Neural crest cell (in vitro differentiated cells): ENCODE measurements at regions not wholly inside any gene's neighbourhood (a gene's known extent, or its start where the extent isn't known, plus 50 kb on each side); places are given as distances from the start of the nearest gene placed in this dataset.

Experiments used
- DNase-seq: peaks from one replicate; pipeline ENCODE4 v3.0.0; 2021; ENCODE audit warnings: low read depth, mixed read lengths, low spot score
- H3K27ac Mint-ChIP-seq: one replicate; pipeline ENCODE4 v1.8.0; 2021; ENCODE audit warnings: mild to moderate bottlenecking, mixed read lengths; ENCODE audit not compliant: unreplicated experiment
- H3K27me3 Mint-ChIP-seq: 2 replicates; pipeline ENCODE4 v1.8.0; 2021; ENCODE audit warnings: low read depth, mild to moderate bottlenecking, mixed read lengths
- H3K36me3 Mint-ChIP-seq: 2 replicates; pipeline ENCODE4 v1.8.0; 2021; ENCODE audit warnings: low read depth, mild to moderate bottlenecking, mixed read lengths
- H3K4me1 Mint-ChIP-seq: 2 replicates; pipeline ENCODE4 v1.8.0; 2021; ENCODE audit warnings: mixed read lengths
- H3K4me3 Mint-ChIP-seq: one replicate; pipeline ENCODE4 v1.8.0; 2021; ENCODE audit warnings: mild to moderate bottlenecking, mixed read lengths
- H3K9me3 Mint-ChIP-seq: 2 replicates; pipeline ENCODE4 v1.8.0; 2021; ENCODE audit warnings: mixed read lengths
- CTCF ChIP-seq: fragments of 200-600 bp; sonication (generic); conservative IDR thresholded peaks from 2 replicates; pipeline ENCODE4 v1.5.0; 2021; ENCODE audit warnings: antibody characterized with exemption, mild to moderate bottlenecking

- H3K4me1 Mint-ChIP-seq, result peaks cover 6% of the 10 kb centered on the region
These were observed 109.0 kb upstream of the KLF6 start for GRCh38 chr10:3893901-3894563.

DNA sequence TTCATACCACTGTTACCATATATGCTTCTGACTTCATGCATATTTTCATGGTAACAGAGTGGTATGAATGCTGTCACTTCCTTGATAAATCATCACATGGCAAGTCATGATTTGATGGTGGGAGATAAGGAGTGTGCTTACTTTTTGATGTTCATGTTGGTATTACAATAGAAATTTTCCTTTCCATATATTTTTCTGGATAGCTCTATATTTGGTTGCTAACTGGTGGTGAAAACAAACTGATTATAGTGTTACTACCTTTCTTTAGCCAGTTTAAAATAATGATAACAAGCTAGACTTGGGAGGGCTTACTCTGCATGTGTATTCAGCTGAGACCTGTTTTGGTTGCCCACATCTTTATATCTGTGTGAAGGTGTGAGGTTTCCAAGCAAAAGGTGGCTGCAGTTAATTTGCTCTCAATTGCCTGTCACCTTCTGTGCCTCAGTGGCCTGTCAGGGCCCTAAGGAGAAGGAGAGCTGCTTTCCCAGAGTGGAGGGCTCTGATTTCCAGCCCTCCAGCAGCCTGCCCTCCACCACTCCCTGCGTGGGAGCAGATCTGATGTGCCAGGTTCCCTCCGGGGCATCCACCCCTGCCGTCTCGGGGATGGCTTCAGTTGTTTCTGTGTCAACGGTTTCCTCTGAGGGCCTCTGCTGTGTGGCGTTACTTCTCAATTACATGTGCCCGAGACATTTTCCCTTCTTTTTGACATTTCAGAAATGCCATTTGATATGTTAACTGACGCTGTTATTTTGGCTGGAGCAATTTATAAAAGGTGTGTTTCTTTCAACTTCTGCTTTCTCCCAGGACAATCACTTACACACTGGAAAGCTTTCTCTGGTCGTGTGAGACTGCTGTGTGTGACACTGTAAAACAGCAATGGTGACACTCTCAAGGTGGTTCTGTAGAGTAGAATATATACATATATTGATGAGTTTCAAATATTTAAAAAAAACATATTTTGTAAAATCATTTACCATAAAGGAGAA, 107.7 kb upstream of the KLF6 start:
- Mint-ChIP-seq H3K27ac (no peak overlapping the region), H3K36me3 (no peaks in the 10 kb centered on the region), H3K4me1 (peaks cover 10% of the 10 kb centered on the region), H3K4me3 (no peak overlapping the region), H3K27me3 (peaks cover 3% of the 10 kb centered on the region), H3K9me3 (no peaks in the 10 kb centered on the region)
- no peak for TF ChIP-seq CTCF
- DNase-seq, result no peak

More at GRCh38 chr10:3893901-3894563, 109.0 kb upstream of the KLF6 start:
- Mint-ChIP-seq H3K4me3 (no peak overlapping the region), H3K9me3 (no peaks in the 10 kb centered on the region), H3K36me3 (no peaks in the 10 kb centered on the region), H3K27me3 (peaks cover 3% of the 10 kb centered on the region), H3K27ac (no peak overlapping the region)
- TF ChIP-seq CTCF, result no peak
- no peak for DNase-seq

DNA sequence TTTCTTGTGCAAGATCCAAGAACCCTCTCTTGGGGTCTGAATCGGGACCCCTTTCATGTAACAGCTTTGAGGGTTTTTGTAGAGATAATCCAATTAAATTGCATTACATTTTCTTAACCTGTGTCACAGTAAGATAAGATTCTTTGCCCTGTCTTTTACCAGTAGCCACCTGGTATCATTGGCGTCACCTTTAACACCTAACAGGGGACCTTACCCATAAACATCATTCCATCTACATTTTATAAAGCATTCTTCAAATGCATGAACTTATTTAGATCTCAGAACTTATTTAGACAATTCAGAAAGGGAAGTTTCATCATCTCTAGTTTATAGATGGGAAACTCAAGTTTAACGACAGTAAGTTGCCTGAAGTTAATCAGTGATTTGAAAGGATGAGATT, 106.4 kb upstream of the KLF6 start:
- Mint-ChIP-seq H3K9me3 (no peaks in the 10 kb centered on the region), H3K36me3 (no peaks in the 10 kb centered on the region), H3K27ac (no peak overlapping the region), H3K4me1 (peaks cover 17% of the 10 kb centered on the region), H3K4me3 (no peak overlapping the region), H3K27me3 (peaks cover 3% of the 10 kb centered on the region)
- TF ChIP-seq CTCF, result no peak
- no peak for DNase-seq

DNA sequence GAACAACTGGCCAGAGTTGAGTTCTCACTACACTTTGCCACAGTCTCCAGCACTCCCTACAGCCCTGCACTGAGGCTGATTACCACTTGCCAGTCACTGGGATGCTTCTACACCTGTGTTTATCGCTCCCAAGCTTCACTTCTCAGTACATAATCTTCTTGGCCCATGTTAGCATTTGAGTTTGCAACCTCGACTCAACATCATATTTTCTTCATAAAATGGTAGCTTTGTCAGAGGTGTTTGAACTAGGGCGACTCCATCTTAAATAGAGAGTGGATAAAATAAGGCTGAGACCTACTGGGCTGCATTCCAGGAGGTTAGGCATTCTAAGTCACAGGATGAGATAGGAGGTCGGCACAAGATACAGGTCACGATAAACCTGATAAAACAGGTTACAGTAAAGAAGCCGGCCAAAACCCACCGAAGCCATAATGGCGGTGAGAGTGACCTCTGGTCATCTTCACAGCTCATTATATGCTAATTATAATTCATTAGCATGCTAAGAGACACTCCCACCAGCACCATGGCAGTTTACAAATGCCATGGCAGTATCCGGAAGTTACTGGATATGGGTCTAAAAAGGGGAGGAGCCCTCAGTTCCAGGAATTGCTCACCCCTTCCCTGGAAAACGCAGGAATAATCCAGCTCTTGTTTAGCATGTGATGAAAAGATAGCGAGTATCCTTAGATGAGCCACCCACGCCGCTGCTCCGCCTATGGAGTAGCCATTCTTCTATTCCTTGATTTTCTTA, 105.8 kb upstream of the KLF6 start:
- Mint-ChIP-seq H3K4me1 (peaks cover 20% of the 10 kb centered on the region), H3K27me3 (peaks cover 3% of the 10 kb centered on the region), H3K9me3 (no peaks in the 10 kb centered on the region), H3K27ac (no peak overlapping the region), H3K36me3 (no peaks in the 10 kb centered on the region), H3K4me3 (no peak overlapping the region)
- TF ChIP-seq CTCF, result no peak
- DNase-seq, result no peak

DNA sequence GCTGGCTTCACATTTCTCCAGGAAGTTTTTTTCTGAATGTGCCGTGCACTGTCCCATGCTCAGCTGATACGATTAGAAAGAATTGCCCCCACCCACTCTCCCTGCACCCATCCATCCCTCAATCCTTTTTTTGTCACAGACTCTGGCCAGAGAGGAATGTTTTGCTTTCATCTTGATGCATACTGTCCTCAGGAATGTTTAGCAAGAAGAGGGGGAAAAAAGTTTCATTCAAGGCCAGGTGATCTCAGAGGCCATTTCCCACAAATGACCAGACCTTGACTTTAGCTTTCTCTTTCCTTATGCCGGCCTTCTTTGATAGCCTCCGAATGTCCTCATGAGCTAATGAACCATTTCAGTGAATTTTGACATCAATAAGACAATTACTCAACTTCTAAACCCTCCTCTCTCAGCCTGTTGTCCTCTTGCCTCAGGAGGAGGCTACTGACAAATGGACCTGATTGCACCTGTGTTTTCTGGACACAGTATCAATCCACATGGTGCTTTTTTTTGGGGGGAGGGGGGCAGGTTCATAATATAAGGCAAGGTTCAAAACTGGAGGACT, 105.0 kb upstream of the KLF6 start:
- no peak for TF ChIP-seq CTCF
- no peak for DNase-seq
- Mint-ChIP-seq H3K4me1 (peaks cover 20% of the 10 kb centered on the region), H3K27ac (no peak overlapping the region), H3K9me3 (no peaks in the 10 kb centered on the region), H3K4me3 (no peak overlapping the region), H3K27me3 (peaks cover 3% of the 10 kb centered on the region), H3K36me3 (no peaks in the 10 kb centered on the region)
